Gastroesophageal sphincter (tissue), 3 donors: ENCODE measurements at regions not wholly inside any gene's neighbourhood (a gene's known extent, or its start where the extent isn't known, plus 50 kb on each side); places are given as distances from the start of the nearest gene placed in this dataset.

Experiments used
- EP300 ChIP-seq: sonication (generic); formaldehyde crosslinking; IDR thresholded peaks from one replicate; pipeline ENCODE4 v1.6.1; 2017; ENCODE audit warnings: antibody characterized with exemption, mild to moderate bottlenecking
- POLR2A ChIP-seq, 2 donors: fragments of 450-650 bp; IDR thresholded peaks; one replicate each; pipeline ENCODE4 v1.6.1; 2017; ENCODE audit warnings: antibody characterized with exemption in 2 of 2, mild to moderate bottlenecking in 2 of 2, moderate library complexity in 1 of 2
- POLR2AphosphoS5 ChIP-seq: sonication (generic); formaldehyde crosslinking; IDR thresholded peaks from one replicate; pipeline ENCODE4 v1.6.1; 2017; ENCODE audit warnings: antibody characterized with exemption
- TF ChIP-seq, protein P1 (sequence below), 4 experiments: fragments of 200-600 bp in 2 of 4; fragments of 450-650 bp in 2 of 4; sonication (generic) in 1 of 4; IDR thresholded peaks; one replicate each; pipeline ENCODE4 v1.5.1; 2017 to 2019; ENCODE audit warnings: antibody characterized with exemption in 4 of 4, mild to moderate bottlenecking in 2 of 4, moderate library complexity in 2 of 4

GRCh38 chr2:2399396-2399795 is 68.3 kb upstream of the MYT1L start:
- TF ChIP-seq, protein P1, sequence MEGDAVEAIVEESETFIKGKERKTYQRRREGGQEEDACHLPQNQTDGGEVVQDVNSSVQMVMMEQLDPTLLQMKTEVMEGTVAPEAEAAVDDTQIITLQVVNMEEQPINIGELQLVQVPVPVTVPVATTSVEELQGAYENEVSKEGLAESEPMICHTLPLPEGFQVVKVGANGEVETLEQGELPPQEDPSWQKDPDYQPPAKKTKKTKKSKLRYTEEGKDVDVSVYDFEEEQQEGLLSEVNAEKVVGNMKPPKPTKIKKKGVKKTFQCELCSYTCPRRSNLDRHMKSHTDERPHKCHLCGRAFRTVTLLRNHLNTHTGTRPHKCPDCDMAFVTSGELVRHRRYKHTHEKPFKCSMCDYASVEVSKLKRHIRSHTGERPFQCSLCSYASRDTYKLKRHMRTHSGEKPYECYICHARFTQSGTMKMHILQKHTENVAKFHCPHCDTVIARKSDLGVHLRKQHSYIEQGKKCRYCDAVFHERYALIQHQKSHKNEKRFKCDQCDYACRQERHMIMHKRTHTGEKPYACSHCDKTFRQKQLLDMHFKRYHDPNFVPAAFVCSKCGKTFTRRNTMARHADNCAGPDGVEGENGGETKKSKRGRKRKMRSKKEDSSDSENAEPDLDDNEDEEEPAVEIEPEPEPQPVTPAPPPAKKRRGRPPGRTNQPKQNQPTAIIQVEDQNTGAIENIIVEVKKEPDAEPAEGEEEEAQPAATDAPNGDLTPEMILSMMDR (IDR thresholded peaks at IDR 0.05), result no peak
- TF ChIP-seq POLR2A (IDR thresholded peaks at IDR 0.05), result no peak
- TF ChIP-seq EP300, result no peak
- TF ChIP-seq POLR2AphosphoS5, result no peak
